HepG2 (cell line): ENCODE measurements at regions not wholly inside any gene's neighbourhood (a gene's known extent, or its start where the extent isn't known, plus 50 kb on each side); places are given as distances from the start of the nearest gene placed in this dataset.
A peak's percentile ranks its signal among the peaks of the same experiment; 100 is the strongest.

Experiments
- ATAC-seq: fragments of 200-7000 bp; cut with Tn5 transposase; 3 replicates; pipeline ENCODE4 v1.9.1; 2020; ENCODE audit warnings: mild to moderate bottlenecking, moderate library complexity
- BruUV-seq: library from RNA; stranded (reverse); fragments of 400-500 nt; replicated peaks from 2 replicates; lab custom pipeline; 2021; lab: Mats Ljungman, UMichigan
- CTCF ChIA-PET: fragments of 300-600 bp; formaldehyde crosslinking; extraction: SDS; loops from one replicate; lab custom pipeline; 2021; ENCODE audit warnings: low total read pairs, inconsistent platforms, low intra/inter-chr PET ratio; lab: Yijun Ruan, JAX
- POLR2A ChIA-PET: fragments of 350-600 bp; sonication (Branson Sonifier 250); formaldehyde crosslinking; loops from one replicate; lab custom pipeline; 2020; ENCODE audit warnings: antibody characterized with exemption, inconsistent platforms; lab: Yijun Ruan, JAX
- DNase-seq: peaks from one replicate; pipeline ENCODE4 v3.0.0-alpha.2; 2015; ENCODE audit warnings: low spot score
- FAIRE-seq: peaks from 3 replicates; lab custom pipeline; 2011; peaks lifted over from hg19 to GRCh38; lab: Jason Lieb, UNC
- H2AFZ ChIP-seq: one replicate; pipeline ENCODE4 v1.6.1; 2011; ENCODE audit warnings: low read length, inconsistent platforms
- H3K27ac ChIP-seq: fragments of 300-600 bp; 3 replicates; pipeline ENCODE4 v1.8.0; 2011; ENCODE audit warnings: mixed run types, mild to moderate bottlenecking, mixed read lengths, low read length, inconsistent platforms; ENCODE audit not compliant: insufficient read depth; ENCODE audit errors: extremely low read length
- H3K27me3 ChIP-seq, 2 experiments: fragments of 200-600 bp in 1 of 2; 2 replicates in 1 of 2; 3 replicates in 1 of 2; pipeline versions ENCODE4 v1.6.0 to v1.8.0; 2011; ENCODE audit warnings: low read length in 2 of 2, mild to moderate bottlenecking in 2 of 2, moderate library complexity in 2 of 2, inconsistent platforms in 1 of 2; ENCODE audit not compliant: insufficient read depth in 2 of 2, control insufficient read depth in 1 of 2
- H3K36me3 ChIP-seq, 2 experiments: fragments of 200-600 bp in 1 of 2; replicated peaks in 1 of 2; 2 replicates in 1 of 2; 3 replicates in 1 of 2; pipeline versions ENCODE4 v1.5.1 to v1.8.0; 2011; ENCODE audit warnings: low read length in 2 of 2, inconsistent platforms in 1 of 2; ENCODE audit not compliant: insufficient read depth in 2 of 2, control insufficient read depth in 1 of 2
- H3K4me1 ChIP-seq: 2 replicates; pipeline ENCODE4 v1.5.1; 2012; ENCODE audit warnings: low read length, inconsistent platforms; ENCODE audit not compliant: insufficient read depth
- H3K4me2 ChIP-seq: 2 replicates; pipeline ENCODE4 v1.6.0; 2011; ENCODE audit warnings: low read depth, low read length, inconsistent platforms
- H3K4me3 ChIP-seq, 3 experiments: fragments of 200-600 bp in 1 of 3; sonication (generic), shearing (Covaris generic) in 1 of 3; replicated peaks in 1 of 3; 2 replicates each; pipeline ENCODE4 v1.5.1; 2011 to 2016; ENCODE audit warnings: low read length in 3 of 3, inconsistent platforms in 2 of 3, low read depth in 2 of 3, mild to moderate bottlenecking in 2 of 3, control low read depth in 1 of 3, mixed read lengths in 1 of 3; ENCODE audit not compliant: insufficient read depth in 1 of 3
- H3K79me2 ChIP-seq: one replicate; pipeline ENCODE4 v1.6.1; 2011; ENCODE audit warnings: low read length, inconsistent platforms; ENCODE audit not compliant: insufficient read depth
- H3K9ac ChIP-seq: 2 replicates; pipeline ENCODE4 v1.6.0; 2011; ENCODE audit warnings: mild to moderate bottlenecking, low read depth, low read length, inconsistent platforms; ENCODE audit not compliant: insufficient read depth
- H3K9me3 ChIP-seq: 2 replicates; pipeline ENCODE4 v1.5.1; 2012; ENCODE audit warnings: mild to moderate bottlenecking, low read length
- H4K20me1 ChIP-seq: 2 replicates; pipeline ENCODE4 v1.6.0; 2011; ENCODE audit warnings: inconsistent platforms, mild to moderate bottlenecking, low read length, moderate library complexity; ENCODE audit not compliant: insufficient read depth
- BATF2 ChIP-seq: sonication (generic); formaldehyde crosslinking; IDR thresholded peaks from 2 replicates; pipeline ENCODE4 v1.8.0; 2022; ENCODE audit warnings: mild to moderate bottlenecking, missing genetic modification reagents, moderate library complexity
- HNRNPL ChIP-seq: fragments of 200-400 bp; formaldehyde crosslinking; IDR thresholded peaks from 2 replicates; pipeline ENCODE4 v1.6.1; 2017; ENCODE audit warnings: mild to moderate bottlenecking, low read depth, low read length
- KDM6A ChIP-seq: IDR thresholded peaks from 2 replicates; pipeline ENCODE4 v1.6.1; 2016; ENCODE audit warnings: low read depth
- PHB2 ChIP-seq: fragments of 450-650 bp; IDR thresholded peaks from 2 replicates; pipeline ENCODE4 v1.6.1; 2018; ENCODE audit not compliant: partially characterized antibody
- RNF2 ChIP-seq: fragments of 450-650 bp; conservative IDR thresholded peaks from 2 replicates; pipeline ENCODE4 v1.6.1; 2016; ENCODE audit warnings: low read depth
- SMAD9 ChIP-seq: sonication (generic); formaldehyde crosslinking; IDR thresholded peaks from 2 replicates; pipeline ENCODE4 v1.5.1; 2020; ENCODE audit warnings: mild to moderate bottlenecking, missing genetic modification reagents
- ZNF563 ChIP-seq: sonication (generic); formaldehyde crosslinking; IDR thresholded peaks from 2 replicates; pipeline ENCODE4 v1.8.0; 2022; ENCODE audit warnings: mild to moderate bottlenecking, moderate library complexity, missing genetic modification reagents
- ZSCAN12 ChIP-seq: sonication (generic); formaldehyde crosslinking; IDR thresholded peaks from 2 replicates; pipeline ENCODE4 v1.9.0; 2021; ENCODE audit warnings: mild to moderate bottlenecking, missing genetic modification reagents
- WGBS: methylation state at CpG from one replicate; pipeline ENCODE4 v1.1.6; 2017; ENCODE audit warnings: low lambda C conversion rate; 5-methylcytosine and 5-hydroxymethylcytosine counted together
- in situ Hi-C: cut with HindIII; loops from 2 replicates; pipeline ENCODE4 v1.10.0; 2017; ENCODE audit warnings: low pct_unique_long_range_greater_than_20kb; ENCODE audit not compliant: extremely low pct_ligation_motif_present
- intact Hi-C: fragments of 100-400 bp; cut with micrococcal nuclease; formaldehyde crosslinking; loops from one replicate; pipeline ENCODE4 v1.10.0; 2022; ENCODE audit not compliant: unreplicated experiment

GRCh38 chr9:111233963-111234362 lies 96.1 kb downstream of the OR2K2 start:
- Histone ChIP-seq H4K20me1 (no peaks in the 10 kb centered on the region), H3K9ac (no peak overlapping the region)
- in situ Hi-C loops, result no loop called here
- CTCF ChIA-PET, result no interaction called here
- no peak for ATAC-seq
- TF ChIP-seq PHB2 (no peak), KDM6A (no peak)
- TF ChIP-seq, all 625 proteins: peak for 0
- FAIRE-seq (no peak), DNase-seq (no peak)
- Histone ChIP-seq H3K27ac (no peak overlapping the region), H3K4me1 (no peaks in the 10 kb centered on the region), H3K4me2 (no peak overlapping the region), H3K27me3 (no peaks in the 10 kb centered on the region), H3K79me2 (no peaks in the 10 kb centered on the region), H2AFZ (no peak overlapping the region), H3K4me3 (no peak overlapping the region), H3K36me3 (no peaks in the 10 kb centered on the region), H3K9me3 (no peaks in the 10 kb centered on the region)
- POLR2A ChIA-PET, result no interaction called here
- BruUV-seq, result no TSS peak
- 15% methylated on average over 3 of the region's 3 CpGs for WGBS
- intact Hi-C loops, result no loop called here

GRCh38 chr9:111232997-111233790 lies 96.8 kb downstream of the OR2K2 start:
- Histone ChIP-seq H3K4me3 (no peak overlapping the region), H3K9ac (no peak overlapping the region), H2AFZ (no peak overlapping the region), H3K4me2 (no peak overlapping the region), H3K4me1 (no peaks in the 10 kb centered on the region), H3K9me3 (no peaks in the 10 kb centered on the region), H3K27me3 (no peaks in the 10 kb centered on the region), H3K27ac (no peak overlapping the region), H4K20me1 (no peaks in the 10 kb centered on the region), H3K79me2 (no peaks in the 10 kb centered on the region), H3K36me3 (no peaks in the 10 kb centered on the region)
- DNase-seq (no peak), ATAC-seq (peak; percentile 32; the same call in 1 of the 3 replicates), FAIRE-seq (no peak)
- WGBS, result 1% methylated on average over 8 of the region's 8 CpGs
- no TSS peak for BruUV-seq
- ChIA-PET POLR2A (no interaction called here), CTCF (no interaction called here)
- TF ChIP-seq HNRNPL, result no peak
- TF ChIP-seq ZSCAN12, result no peak
- no peak for TF ChIP-seq RNF2
- no peak for TF ChIP-seq ZNF563 (CRISPR knock-in tag)
- TF ChIP-seq BATF2 (CRISPR knock-in tag), result no peak
- no peak for TF ChIP-seq SMAD9 (CRISPR knock-in tag)
- in situ Hi-C loops (no loop called here), intact Hi-C loops (no loop called here)
